ENCODE measurements at regions not wholly inside any gene's neighbourhood (a gene's known extent, or its start where the extent isn't known, plus 50 kb on each side); places are given as distances from the start of the nearest gene placed in this dataset.

GRCh38 chr11:114758627-114759026 lies 80.3 kb downstream of the NXPE2 start:
- TF ChIP-seq, protein P1, sequence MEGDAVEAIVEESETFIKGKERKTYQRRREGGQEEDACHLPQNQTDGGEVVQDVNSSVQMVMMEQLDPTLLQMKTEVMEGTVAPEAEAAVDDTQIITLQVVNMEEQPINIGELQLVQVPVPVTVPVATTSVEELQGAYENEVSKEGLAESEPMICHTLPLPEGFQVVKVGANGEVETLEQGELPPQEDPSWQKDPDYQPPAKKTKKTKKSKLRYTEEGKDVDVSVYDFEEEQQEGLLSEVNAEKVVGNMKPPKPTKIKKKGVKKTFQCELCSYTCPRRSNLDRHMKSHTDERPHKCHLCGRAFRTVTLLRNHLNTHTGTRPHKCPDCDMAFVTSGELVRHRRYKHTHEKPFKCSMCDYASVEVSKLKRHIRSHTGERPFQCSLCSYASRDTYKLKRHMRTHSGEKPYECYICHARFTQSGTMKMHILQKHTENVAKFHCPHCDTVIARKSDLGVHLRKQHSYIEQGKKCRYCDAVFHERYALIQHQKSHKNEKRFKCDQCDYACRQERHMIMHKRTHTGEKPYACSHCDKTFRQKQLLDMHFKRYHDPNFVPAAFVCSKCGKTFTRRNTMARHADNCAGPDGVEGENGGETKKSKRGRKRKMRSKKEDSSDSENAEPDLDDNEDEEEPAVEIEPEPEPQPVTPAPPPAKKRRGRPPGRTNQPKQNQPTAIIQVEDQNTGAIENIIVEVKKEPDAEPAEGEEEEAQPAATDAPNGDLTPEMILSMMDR (IDR thresholded peaks at IDR 0.05; ENCODE audit: low read depth, low read length, poor library complexity, severe bottlenecking) = no peak
- no peak for TF ChIP-seq EZH2phosphoT487 (IDR thresholded peaks at IDR 0.05; ENCODE audit: borderline replicate concordance, low read length)
